B cell (primary cell): ENCODE measurements at regions not wholly inside any gene's neighbourhood (a gene's known extent, or its start where the extent isn't known, plus 50 kb on each side); places are given as distances from the start of the nearest gene placed in this dataset.

Source experiments
- EZH2 ChIP-seq: IDR thresholded peaks from 2 replicates; pipeline ENCODE4 v1.6.1; 2012; ENCODE audit warnings: borderline replicate concordance, low read depth, mild to moderate bottlenecking, moderate library complexity, low read length; ENCODE audit not compliant: insufficient read depth, poor library complexity, severe bottlenecking
- TF ChIP-seq, protein P1 (sequence below): fragments of 200-600 bp; IDR thresholded peaks from one replicate; pipeline ENCODE4 v1.8.0; 2022; ENCODE audit warnings: antibody characterized with exemption, mild to moderate bottlenecking

DNA sequence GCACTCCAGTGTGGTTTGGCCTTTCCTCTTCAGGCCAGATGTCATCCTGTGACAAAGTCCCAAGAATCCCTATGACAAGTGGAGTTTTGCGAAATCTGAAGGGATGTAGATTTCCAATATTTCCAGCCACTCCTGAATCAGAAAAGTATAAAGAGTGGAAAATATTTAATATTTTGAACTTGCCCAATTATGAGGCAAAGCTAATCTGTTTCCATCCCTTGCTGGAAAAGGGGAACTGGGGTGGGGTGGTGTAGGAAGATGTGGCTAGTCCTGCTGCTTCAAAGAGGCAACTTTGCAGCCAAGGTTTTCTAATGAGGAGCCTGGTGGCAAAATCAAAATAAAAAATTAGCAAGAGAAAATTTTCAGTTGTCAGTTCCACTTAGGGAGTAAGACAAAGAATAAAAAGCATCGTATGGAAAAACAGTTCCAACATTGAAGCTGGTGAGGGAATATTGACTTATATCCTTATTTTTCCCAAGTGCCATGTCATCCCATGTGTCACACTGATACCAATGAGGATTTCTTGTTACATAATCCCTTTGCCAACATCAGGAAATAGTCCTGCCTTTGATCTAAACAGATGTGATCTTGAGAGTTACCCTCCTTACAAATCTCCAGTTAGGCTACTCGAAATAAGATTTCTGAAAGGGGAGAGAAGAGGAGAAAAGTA is 480.0 kb upstream of the JARID2 start:
- TF ChIP-seq, protein P1, sequence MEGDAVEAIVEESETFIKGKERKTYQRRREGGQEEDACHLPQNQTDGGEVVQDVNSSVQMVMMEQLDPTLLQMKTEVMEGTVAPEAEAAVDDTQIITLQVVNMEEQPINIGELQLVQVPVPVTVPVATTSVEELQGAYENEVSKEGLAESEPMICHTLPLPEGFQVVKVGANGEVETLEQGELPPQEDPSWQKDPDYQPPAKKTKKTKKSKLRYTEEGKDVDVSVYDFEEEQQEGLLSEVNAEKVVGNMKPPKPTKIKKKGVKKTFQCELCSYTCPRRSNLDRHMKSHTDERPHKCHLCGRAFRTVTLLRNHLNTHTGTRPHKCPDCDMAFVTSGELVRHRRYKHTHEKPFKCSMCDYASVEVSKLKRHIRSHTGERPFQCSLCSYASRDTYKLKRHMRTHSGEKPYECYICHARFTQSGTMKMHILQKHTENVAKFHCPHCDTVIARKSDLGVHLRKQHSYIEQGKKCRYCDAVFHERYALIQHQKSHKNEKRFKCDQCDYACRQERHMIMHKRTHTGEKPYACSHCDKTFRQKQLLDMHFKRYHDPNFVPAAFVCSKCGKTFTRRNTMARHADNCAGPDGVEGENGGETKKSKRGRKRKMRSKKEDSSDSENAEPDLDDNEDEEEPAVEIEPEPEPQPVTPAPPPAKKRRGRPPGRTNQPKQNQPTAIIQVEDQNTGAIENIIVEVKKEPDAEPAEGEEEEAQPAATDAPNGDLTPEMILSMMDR: no peak
- TF ChIP-seq EZH2: no peak
